ENCODE measurements at regions not wholly inside any gene's neighbourhood (a gene's known extent, or its start where the extent isn't known, plus 50 kb on each side); places are given as distances from the start of the nearest gene placed in this dataset.

DNA sequence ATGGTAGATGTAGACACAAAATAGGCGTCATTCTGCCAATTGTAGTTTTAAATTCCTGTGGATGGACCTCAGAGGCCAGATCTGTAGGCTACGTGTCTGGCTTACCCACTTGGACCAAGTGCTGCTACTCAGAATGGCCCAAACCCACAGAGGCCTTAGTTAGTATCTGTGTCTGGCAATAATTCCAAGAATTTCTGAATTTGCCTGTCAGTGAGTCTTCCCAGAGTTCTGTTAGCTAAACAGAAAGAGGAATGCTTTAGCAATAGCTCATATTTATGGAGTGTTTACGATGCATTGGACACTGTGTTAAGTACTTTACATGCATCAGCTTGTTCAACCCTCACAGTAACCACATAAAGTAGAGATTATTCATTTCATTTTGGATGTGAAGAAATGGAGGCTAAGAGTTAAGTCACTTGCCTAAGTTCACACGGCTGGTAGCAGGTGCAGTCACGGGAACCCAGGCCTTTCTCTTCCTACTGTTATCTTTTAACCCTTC, 231.8 kb downstream of the PTEN start:
- no peaks in the 10 kb centered on the region for H3K36me3 Mint-ChIP-seq (ENCODE audit: low read depth)
- no peak for DNase-seq
- ATAC-seq (ENCODE audit: poor library complexity): no peak
- no peaks in the 10 kb centered on the region for H3K9me3 Mint-ChIP-seq
- ChIA-PET POLR2A (no interaction called here), CTCF (no interaction called here)
- H3K9me3 ChIP-seq (ENCODE audit: control insufficient read depth in 1 of 2, insufficient read depth in 1 of 2, low read length in 2 of 2): no peaks in the 10 kb centered on the region
- H3K4me3 Mint-ChIP-seq: no peak overlapping the region
- H3K27ac Mint-ChIP-seq: no peak overlapping the region
- no peaks in the 10 kb centered on the region for H3K27me3 ChIP-seq (ENCODE audit: control insufficient read depth in 1 of 2, insufficient read depth in 2 of 2, low read length in 2 of 2)
- H3K4me3 ChIP-seq (ENCODE audit: low read length): no peak overlapping the region
- H3K4me1 Mint-ChIP-seq (ENCODE audit: low read depth): peaks cover 42% of the 10 kb centered on the region
- no peaks in the 10 kb centered on the region for H3K36me3 ChIP-seq (ENCODE audit: insufficient read depth, low read length)
- peaks cover 32% of the 10 kb centered on the region for H3K4me1 ChIP-seq (ENCODE audit: insufficient read depth, low read length)
- no peak overlapping the region for H3K27ac ChIP-seq (ENCODE audit: low read depth in 1 of 2, low read length in 2 of 2)
- TF ChIP-seq, protein P1, sequence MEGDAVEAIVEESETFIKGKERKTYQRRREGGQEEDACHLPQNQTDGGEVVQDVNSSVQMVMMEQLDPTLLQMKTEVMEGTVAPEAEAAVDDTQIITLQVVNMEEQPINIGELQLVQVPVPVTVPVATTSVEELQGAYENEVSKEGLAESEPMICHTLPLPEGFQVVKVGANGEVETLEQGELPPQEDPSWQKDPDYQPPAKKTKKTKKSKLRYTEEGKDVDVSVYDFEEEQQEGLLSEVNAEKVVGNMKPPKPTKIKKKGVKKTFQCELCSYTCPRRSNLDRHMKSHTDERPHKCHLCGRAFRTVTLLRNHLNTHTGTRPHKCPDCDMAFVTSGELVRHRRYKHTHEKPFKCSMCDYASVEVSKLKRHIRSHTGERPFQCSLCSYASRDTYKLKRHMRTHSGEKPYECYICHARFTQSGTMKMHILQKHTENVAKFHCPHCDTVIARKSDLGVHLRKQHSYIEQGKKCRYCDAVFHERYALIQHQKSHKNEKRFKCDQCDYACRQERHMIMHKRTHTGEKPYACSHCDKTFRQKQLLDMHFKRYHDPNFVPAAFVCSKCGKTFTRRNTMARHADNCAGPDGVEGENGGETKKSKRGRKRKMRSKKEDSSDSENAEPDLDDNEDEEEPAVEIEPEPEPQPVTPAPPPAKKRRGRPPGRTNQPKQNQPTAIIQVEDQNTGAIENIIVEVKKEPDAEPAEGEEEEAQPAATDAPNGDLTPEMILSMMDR (IDR thresholded peaks at IDR 0.05): no peak
- H3K27me3 Mint-ChIP-seq: no peaks in the 10 kb centered on the region
- intact Hi-C loops (cut with DNase I, micrococcal nuclease): loop anchor here in 1 of 2 experiments (10.0 kb wide), 1 partner anchor 140 kb away; no protein-coding TSS in a partner anchor

DNA sequence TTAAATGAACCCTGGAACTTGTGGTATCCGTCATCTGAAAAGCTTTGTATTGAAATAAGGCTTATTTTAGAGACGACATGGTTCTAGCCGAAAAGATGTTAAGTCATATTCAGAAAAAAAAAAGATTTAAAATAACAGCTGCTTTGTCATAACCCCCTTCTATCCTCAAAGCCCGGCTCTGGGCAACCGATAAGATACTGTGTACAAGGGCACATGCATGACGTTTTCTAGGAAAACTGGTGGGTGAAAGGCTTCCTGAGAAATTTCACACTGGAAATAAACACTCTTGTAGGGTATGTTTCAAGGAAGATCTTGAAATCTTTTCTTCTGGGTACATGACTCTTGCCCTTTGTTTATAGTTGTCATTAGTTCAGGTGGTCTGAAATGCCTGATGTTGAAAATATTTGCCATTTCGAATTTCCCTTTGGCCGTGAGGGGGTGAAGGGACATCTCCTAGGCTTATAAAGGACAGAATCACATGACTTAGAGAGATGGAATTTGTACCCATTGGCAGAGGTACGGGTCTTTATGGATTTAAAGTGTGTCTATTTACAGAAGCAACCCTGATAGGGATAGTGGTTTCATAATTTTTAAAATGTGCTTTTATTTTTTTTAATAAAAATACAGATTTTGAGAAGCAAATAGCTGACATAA, 232.5 kb downstream of the PTEN start:
- no peaks in the 10 kb centered on the region for H3K36me3 Mint-ChIP-seq (ENCODE audit: low read depth)
- Histone ChIP-seq H3K9me3 (ENCODE audit: control insufficient read depth in 1 of 2, insufficient read depth in 1 of 2, low read length in 2 of 2) (no peaks in the 10 kb centered on the region), H3K27ac (ENCODE audit: low read depth in 1 of 2, low read length in 2 of 2) (no peak overlapping the region), H3K27me3 (ENCODE audit: control insufficient read depth in 1 of 2, insufficient read depth in 2 of 2, low read length in 2 of 2) (no peaks in the 10 kb centered on the region), H3K4me3 (ENCODE audit: low read length) (no peak overlapping the region), H3K4me1 (ENCODE audit: insufficient read depth, low read length) (peaks cover 25% of the 10 kb centered on the region), H3K36me3 (ENCODE audit: insufficient read depth, low read length) (no peaks in the 10 kb centered on the region)
- peaks cover 36% of the 10 kb centered on the region for H3K4me1 Mint-ChIP-seq (ENCODE audit: low read depth)
- POLR2A ChIA-PET: interaction anchor here (0.6 kb wide), 1 partner anchor 131 kb away, joined by 5 read pairs; no protein-coding TSS in a partner anchor
- TF ChIP-seq, protein P1 (IDR thresholded peaks at IDR 0.05): no peak
- H3K27me3 Mint-ChIP-seq: no peaks in the 10 kb centered on the region
- H3K4me3 Mint-ChIP-seq: no peak overlapping the region
- CTCF ChIA-PET: no interaction called here
- intact Hi-C loops (cut with DNase I, micrococcal nuclease): loop anchor here in 1 of 2 experiments (10.0 kb wide), 1 partner anchor 141 kb away; no protein-coding TSS in a partner anchor
- no peak overlapping the region for H3K27ac Mint-ChIP-seq
- no peak for ATAC-seq (ENCODE audit: poor library complexity)
- no peaks in the 10 kb centered on the region for H3K9me3 Mint-ChIP-seq
- no peak for DNase-seq

DNA sequence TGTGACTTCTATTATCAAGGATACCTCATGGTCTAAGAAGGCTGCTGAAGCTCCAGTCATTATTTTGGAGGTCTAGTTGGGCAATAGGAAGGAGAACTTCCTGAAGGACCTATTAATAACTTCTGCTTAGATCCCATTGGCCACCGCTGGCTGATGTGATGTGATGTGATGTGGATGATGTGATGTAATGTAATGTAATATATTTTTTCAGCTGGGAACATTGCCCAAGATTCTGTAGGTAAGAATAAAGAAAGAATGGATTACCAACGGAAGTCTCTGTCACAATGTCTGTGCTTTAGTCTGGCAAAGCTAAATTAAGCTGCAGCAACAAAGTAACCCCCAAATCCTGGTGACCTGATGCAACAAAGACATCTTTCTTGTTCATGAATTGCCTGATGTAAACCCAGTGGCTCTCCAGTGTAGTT, 233.7 kb downstream of the PTEN start:
- no peak overlapping the region for H3K4me3 Mint-ChIP-seq
- peaks cover 24% of the 10 kb centered on the region for H3K4me1 Mint-ChIP-seq (ENCODE audit: low read depth)
- H3K27ac Mint-ChIP-seq: no peak overlapping the region
- H3K27ac ChIP-seq (ENCODE audit: low read depth in 1 of 2, low read length in 2 of 2): no peak overlapping the region
- H3K36me3 ChIP-seq (ENCODE audit: insufficient read depth, low read length): no peaks in the 10 kb centered on the region
- H3K9me3 Mint-ChIP-seq: no peaks in the 10 kb centered on the region
- intact Hi-C loops (cut with DNase I, micrococcal nuclease): loop anchor here in 1 of 2 experiments (10.0 kb wide), 1 partner anchor 142 kb away; no protein-coding TSS in a partner anchor
- H3K9me3 ChIP-seq (ENCODE audit: control insufficient read depth in 1 of 2, insufficient read depth in 1 of 2, low read length in 2 of 2): no peaks in the 10 kb centered on the region
- H3K4me1 ChIP-seq (ENCODE audit: insufficient read depth, low read length): peaks cover 14% of the 10 kb centered on the region
- H3K27me3 Mint-ChIP-seq: no peaks in the 10 kb centered on the region
- POLR2A ChIA-PET: no interaction called here
- no peaks in the 10 kb centered on the region for H3K27me3 ChIP-seq (ENCODE audit: control insufficient read depth in 1 of 2, insufficient read depth in 2 of 2, low read length in 2 of 2)
- CTCF ChIA-PET: no interaction called here
- DNase-seq (no peak), ATAC-seq (ENCODE audit: poor library complexity) (no peak)
- H3K36me3 Mint-ChIP-seq (ENCODE audit: low read depth): no peaks in the 10 kb centered on the region
- H3K4me3 ChIP-seq (ENCODE audit: low read length): no peak overlapping the region
- TF ChIP-seq, protein P1 (IDR thresholded peaks at IDR 0.05): no peak
